ENCODE measurements at regions not wholly inside any gene's neighbourhood (a gene's known extent, or its start where the extent isn't known, plus 50 kb on each side); places are given as distances from the start of the nearest gene placed in this dataset.

DNA sequence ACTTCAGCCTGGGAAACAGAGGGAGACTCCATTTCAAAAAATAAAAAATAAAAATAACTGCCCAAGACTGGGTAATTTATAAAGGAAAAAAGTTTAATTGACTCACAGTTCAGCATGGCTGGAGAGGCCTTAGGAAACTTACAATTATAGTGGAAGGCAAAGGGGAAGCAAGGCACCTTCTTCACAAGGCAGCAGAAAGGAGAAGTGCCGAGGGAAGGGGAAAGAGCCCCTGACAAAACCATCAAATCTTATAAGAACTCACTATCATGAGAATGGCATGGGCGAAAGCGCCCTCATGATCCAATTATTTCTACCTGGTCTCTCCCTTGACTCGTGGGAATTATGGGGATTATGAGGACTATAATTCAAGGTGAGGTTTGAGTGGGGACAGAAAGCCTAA is 95.5 kb upstream of the LGSN start:
- no peaks in the 10 kb centered on the region for H3K27me3 ChIP-seq (ENCODE audit: control insufficient read depth in 5 of 5, insufficient read depth in 4 of 5, low read length in 5 of 5)
- no peak overlapping the region for H3K4me3 ChIP-seq (ENCODE audit: low read depth in 1 of 5, low read length in 5 of 5)
- no peak overlapping the region for H3K27ac ChIP-seq (ENCODE audit: low read depth, low read length)
- H3K36me3 ChIP-seq (ENCODE audit: control insufficient read depth in 5 of 5, insufficient read depth in 5 of 5, low read length in 5 of 5) = no peaks in the 10 kb centered on the region
- peaks cover 0 to under 1% (median 0%) of the 10 kb centered on the region in 5 donors for H3K9me3 ChIP-seq (ENCODE audit: control insufficient read depth in 5 of 5, low read length in 5 of 5)
- H3K4me1 ChIP-seq (ENCODE audit: control insufficient read depth in 5 of 5, insufficient read depth in 5 of 5, low read length in 5 of 5) = no peaks in the 10 kb centered on the region
- H3K9ac ChIP-seq (ENCODE audit: low read length in 5 of 5) = no peak overlapping the region

DNA sequence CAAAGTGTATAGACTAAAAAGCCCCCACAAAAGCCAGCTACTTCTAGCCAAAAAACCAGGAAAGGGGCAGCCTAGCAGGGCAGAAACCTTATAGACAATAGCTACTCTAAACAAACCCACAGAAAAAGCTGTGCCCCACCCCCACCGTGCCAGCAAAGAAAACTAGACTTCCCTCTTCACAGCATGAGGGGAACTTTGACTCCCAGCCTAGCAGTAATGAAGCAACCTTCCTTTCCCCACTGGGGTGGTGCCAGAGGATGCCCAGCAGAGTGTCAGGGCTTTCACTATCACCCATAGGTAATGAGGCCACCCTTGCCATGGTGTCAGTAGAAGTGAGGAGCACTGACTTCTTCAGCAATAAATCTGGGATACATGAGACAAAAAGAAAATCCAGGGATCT is 99.0 kb upstream of the LGSN start:
- Histone ChIP-seq H3K4me3 (ENCODE audit: low read depth in 1 of 5, low read length in 5 of 5) (no peak overlapping the region), H3K27ac (ENCODE audit: low read depth, low read length) (no peak overlapping the region)

DNA sequence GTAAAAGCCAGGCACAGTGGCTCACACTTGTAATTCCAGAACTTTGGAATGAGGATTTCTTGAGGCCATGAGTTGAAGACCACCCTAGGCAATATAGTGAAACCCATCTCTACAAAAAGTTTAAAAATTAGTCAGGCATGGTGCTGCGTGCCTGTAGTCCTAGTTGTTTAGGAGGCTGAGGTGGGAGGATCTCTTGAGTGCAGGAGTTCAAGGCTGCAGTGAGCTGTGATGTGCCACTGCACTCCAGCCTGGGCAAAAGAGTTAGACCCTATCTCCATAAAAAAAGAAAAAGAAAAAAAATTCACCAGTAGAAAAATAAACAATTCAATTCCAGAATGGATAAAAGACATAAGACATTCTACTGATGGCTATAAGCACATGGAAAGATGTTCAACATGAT is 104.9 kb upstream of the LGSN start:
- Histone ChIP-seq H3K9me3 (ENCODE audit: control insufficient read depth in 5 of 5, low read length in 5 of 5) (peaks cover 0 to 2% (median 0%) of the 10 kb centered on the region in 5 donors), H3K9ac (ENCODE audit: low read length in 5 of 5) (no peak overlapping the region), H3K27me3 (ENCODE audit: control insufficient read depth in 5 of 5, insufficient read depth in 4 of 5, low read length in 5 of 5) (no peaks in the 10 kb centered on the region), H3K27ac (ENCODE audit: low read depth, low read length) (no peak overlapping the region), H3K4me3 (ENCODE audit: low read depth in 1 of 5, low read length in 5 of 5) (no peak overlapping the region), H3K4me1 (ENCODE audit: control insufficient read depth in 5 of 5, insufficient read depth in 5 of 5, low read length in 5 of 5) (no peaks in the 10 kb centered on the region), H3K36me3 (ENCODE audit: control insufficient read depth in 5 of 5, insufficient read depth in 5 of 5, low read length in 5 of 5) (no peaks in the 10 kb centered on the region)

More for the DNA sequence above, 99.0 kb upstream of the LGSN start:
- no peak overlapping the region for H3K9ac ChIP-seq (ENCODE audit: low read length in 5 of 5)
- H3K27me3 ChIP-seq (ENCODE audit: control insufficient read depth in 5 of 5, insufficient read depth in 4 of 5, low read length in 5 of 5) = no peaks in the 10 kb centered on the region
- H3K4me1 ChIP-seq (ENCODE audit: control insufficient read depth in 5 of 5, insufficient read depth in 5 of 5, low read length in 5 of 5) = no peaks in the 10 kb centered on the region
- no peaks in the 10 kb centered on the region for H3K36me3 ChIP-seq (ENCODE audit: control insufficient read depth in 5 of 5, insufficient read depth in 5 of 5, low read length in 5 of 5)
- peaks cover 0 to 2% (median 0%) of the 10 kb centered on the region in 5 donors for H3K9me3 ChIP-seq (ENCODE audit: control insufficient read depth in 5 of 5, low read length in 5 of 5)

DNA sequence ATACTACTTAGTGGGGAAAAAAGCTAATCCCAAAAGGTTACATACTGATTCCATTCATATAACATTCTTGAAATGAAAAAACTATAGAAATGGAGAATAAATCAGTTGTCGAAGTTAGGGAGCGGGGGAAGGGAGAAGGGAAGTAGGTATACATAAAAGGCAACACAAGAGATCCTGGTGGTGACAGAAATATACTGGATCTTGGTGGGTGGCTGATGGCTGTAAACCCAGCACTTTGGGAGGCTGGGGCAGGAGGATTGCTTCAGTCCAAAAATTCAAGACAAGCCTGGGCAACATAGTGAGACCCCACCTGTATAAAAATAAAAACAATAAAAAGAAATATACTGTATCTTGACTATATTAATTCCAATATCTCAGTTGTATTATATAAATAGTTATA is 105.7 kb upstream of the LGSN start:
- Histone ChIP-seq H3K27me3 (ENCODE audit: control insufficient read depth in 5 of 5, insufficient read depth in 4 of 5, low read length in 5 of 5) (no peaks in the 10 kb centered on the region), H3K9me3 (ENCODE audit: control insufficient read depth in 5 of 5, low read length in 5 of 5) (peaks cover 0 to 2% (median 0%) of the 10 kb centered on the region in 5 donors), H3K4me3 (ENCODE audit: low read depth in 1 of 5, low read length in 5 of 5) (no peak overlapping the region), H3K9ac (ENCODE audit: low read length in 5 of 5) (no peak overlapping the region), H3K27ac (ENCODE audit: low read depth, low read length) (no peak overlapping the region), H3K36me3 (ENCODE audit: control insufficient read depth in 5 of 5, insufficient read depth in 5 of 5, low read length in 5 of 5) (no peaks in the 10 kb centered on the region), H3K4me1 (ENCODE audit: control insufficient read depth in 5 of 5, insufficient read depth in 5 of 5, low read length in 5 of 5) (no peaks in the 10 kb centered on the region)

DNA sequence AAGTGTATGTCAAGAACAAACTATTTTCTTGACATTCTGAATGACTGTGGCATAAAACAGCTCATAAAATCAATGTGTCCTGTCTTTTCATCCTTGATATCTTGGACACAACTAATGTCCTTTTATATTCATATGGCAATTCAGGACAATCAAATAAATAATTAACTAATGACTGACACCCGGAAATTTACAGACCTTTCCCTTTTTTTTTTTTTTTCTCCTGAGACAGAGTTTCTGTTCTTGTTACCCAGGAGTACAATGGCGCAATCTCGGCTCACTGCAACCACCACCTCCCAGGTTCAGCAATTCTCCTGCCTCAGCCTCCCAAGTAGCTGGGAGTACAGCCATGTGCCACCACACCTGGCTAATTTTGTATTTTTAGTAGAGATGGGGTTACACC is 107.1 kb upstream of the LGSN start:
- no peak overlapping the region for H3K4me3 ChIP-seq (ENCODE audit: low read depth in 1 of 5, low read length in 5 of 5)
- H3K9me3 ChIP-seq (ENCODE audit: control insufficient read depth in 5 of 5, low read length in 5 of 5) = no peaks in the 10 kb centered on the region
- H3K36me3 ChIP-seq (ENCODE audit: control insufficient read depth in 5 of 5, insufficient read depth in 5 of 5, low read length in 5 of 5) = no peaks in the 10 kb centered on the region
- no peak overlapping the region for H3K9ac ChIP-seq (ENCODE audit: low read length in 5 of 5)
- no peaks in the 10 kb centered on the region for H3K27me3 ChIP-seq (ENCODE audit: control insufficient read depth in 5 of 5, insufficient read depth in 4 of 5, low read length in 5 of 5)
- H3K4me1 ChIP-seq (ENCODE audit: control insufficient read depth in 5 of 5, insufficient read depth in 5 of 5, low read length in 5 of 5) = no peaks in the 10 kb centered on the region
- H3K27ac ChIP-seq (ENCODE audit: low read depth, low read length) = no peak overlapping the region

DNA sequence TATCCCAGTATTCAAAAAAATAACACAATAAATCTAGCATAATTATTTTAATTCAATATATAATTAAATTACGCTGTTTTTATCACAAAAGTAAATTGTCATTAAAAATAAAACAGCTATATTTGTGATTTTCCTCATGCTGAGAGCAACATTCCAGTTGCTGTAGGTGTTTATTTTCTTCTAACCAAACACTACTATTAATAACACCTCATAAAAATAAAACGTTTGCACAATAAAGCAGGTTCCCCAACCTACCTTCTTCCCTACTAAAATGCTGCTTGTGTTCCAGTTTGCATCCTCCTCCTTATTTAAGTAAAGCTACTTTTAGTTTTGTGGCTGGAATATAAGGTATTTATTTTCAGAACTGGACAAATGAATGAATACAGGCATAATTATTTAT is 108.2 kb upstream of the LGSN start:
- Histone ChIP-seq H3K9me3 (ENCODE audit: control insufficient read depth in 5 of 5, low read length in 5 of 5) (no peaks in the 10 kb centered on the region), H3K27me3 (ENCODE audit: control insufficient read depth in 5 of 5, insufficient read depth in 4 of 5, low read length in 5 of 5) (no peaks in the 10 kb centered on the region), H3K4me1 (ENCODE audit: control insufficient read depth in 5 of 5, insufficient read depth in 5 of 5, low read length in 5 of 5) (no peaks in the 10 kb centered on the region), H3K9ac (ENCODE audit: low read length in 5 of 5) (no peak overlapping the region), H3K4me3 (ENCODE audit: low read depth in 1 of 5, low read length in 5 of 5) (no peak overlapping the region), H3K36me3 (ENCODE audit: control insufficient read depth in 5 of 5, insufficient read depth in 5 of 5, low read length in 5 of 5) (no peaks in the 10 kb centered on the region), H3K27ac (ENCODE audit: low read depth, low read length) (no peak overlapping the region)

DNA sequence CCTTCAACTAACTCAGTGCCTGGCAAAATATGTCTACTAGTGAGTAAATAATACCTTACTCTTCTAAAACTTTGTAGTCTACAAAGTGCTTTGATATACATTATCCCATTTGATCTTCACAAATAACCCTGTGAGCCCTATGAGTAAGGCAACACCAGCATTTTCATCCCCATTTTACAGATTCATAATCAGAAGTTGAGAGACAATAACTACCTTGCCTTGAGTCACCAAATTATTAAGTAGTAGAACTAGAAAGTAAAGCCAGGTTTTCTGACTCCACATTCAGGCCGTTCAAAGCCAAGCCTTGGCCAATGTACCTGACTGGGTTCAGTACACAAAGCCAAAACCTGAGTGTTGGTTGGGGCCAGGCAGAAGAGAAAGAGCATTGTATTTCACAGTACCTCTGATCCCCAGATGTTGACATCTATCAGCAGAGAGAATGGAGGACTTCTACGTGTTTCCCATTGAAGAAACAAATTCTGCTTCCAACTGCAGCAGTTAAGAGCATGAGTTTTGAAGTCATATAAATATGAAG is 111.3 kb upstream of the LGSN start:
- Histone ChIP-seq H3K4me3 (ENCODE audit: low read depth in 1 of 5, low read length in 5 of 5) (no peak overlapping the region), H3K4me1 (ENCODE audit: control insufficient read depth in 5 of 5, insufficient read depth in 5 of 5, low read length in 5 of 5) (no peaks in the 10 kb centered on the region), H3K27me3 (ENCODE audit: control insufficient read depth in 5 of 5, insufficient read depth in 4 of 5, low read length in 5 of 5) (no peaks in the 10 kb centered on the region), H3K27ac (ENCODE audit: low read depth, low read length) (no peak overlapping the region), H3K9ac (ENCODE audit: low read length in 5 of 5) (no peak overlapping the region), H3K9me3 (ENCODE audit: control insufficient read depth in 5 of 5, low read length in 5 of 5) (no peaks in the 10 kb centered on the region), H3K36me3 (ENCODE audit: control insufficient read depth in 5 of 5, insufficient read depth in 5 of 5, low read length in 5 of 5) (no peaks in the 10 kb centered on the region)

DNA sequence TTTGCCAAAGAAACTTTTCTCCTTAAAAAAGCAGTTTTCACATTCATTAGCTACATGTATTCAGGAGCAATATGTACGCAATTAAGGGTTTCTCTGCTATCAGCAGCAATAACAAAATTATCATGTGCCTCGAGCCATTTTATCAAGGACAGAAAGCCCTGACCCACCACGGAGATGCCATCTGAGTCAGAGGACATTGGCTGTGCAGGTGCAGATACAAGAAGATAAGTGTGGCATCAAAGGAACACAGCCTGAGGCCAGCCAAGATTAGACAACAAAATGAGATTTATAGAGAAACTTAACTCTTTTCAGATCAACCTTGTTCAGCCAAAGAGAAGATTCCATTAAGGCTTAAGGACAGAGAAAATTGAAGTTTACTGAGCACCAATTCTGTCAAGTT is 115.2 kb upstream of the LGSN start:
- H3K9ac ChIP-seq (ENCODE audit: low read length in 5 of 5) = no peak overlapping the region
- no peaks in the 10 kb centered on the region for H3K9me3 ChIP-seq (ENCODE audit: control insufficient read depth in 5 of 5, low read length in 5 of 5)
- no peak overlapping the region for H3K27ac ChIP-seq (ENCODE audit: low read depth, low read length)
- H3K27me3 ChIP-seq (ENCODE audit: control insufficient read depth in 5 of 5, insufficient read depth in 4 of 5, low read length in 5 of 5) = no peaks in the 10 kb centered on the region
- H3K4me1 ChIP-seq (ENCODE audit: control insufficient read depth in 5 of 5, insufficient read depth in 5 of 5, low read length in 5 of 5) = no peaks in the 10 kb centered on the region
- H3K36me3 ChIP-seq (ENCODE audit: control insufficient read depth in 5 of 5, insufficient read depth in 5 of 5, low read length in 5 of 5) = no peaks in the 10 kb centered on the region
- H3K4me3 ChIP-seq (ENCODE audit: low read depth in 1 of 5, low read length in 5 of 5) = no peak overlapping the region

DNA sequence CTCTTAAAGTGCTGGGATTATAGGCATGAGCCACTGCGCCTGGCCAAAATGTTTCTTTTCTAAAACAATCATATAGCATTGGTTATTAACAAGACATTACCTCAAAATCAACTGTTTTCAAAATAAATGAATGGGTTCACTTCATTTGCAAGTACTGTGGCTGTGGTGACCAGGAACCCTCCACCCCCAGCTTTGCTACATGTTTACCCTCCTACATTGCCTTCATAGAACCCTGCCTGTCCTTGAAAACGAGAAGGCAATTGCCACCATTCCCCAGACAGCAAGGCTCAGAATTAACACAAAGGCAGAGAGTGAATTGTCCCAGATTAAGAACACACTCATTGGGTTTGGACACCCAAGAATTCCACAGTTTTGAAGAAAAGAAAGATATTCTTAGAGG is 116.6 kb upstream of the LGSN start:
- Histone ChIP-seq H3K36me3 (ENCODE audit: control insufficient read depth in 5 of 5, insufficient read depth in 5 of 5, low read length in 5 of 5) (no peaks in the 10 kb centered on the region), H3K4me3 (ENCODE audit: low read depth in 1 of 5, low read length in 5 of 5) (no peak overlapping the region), H3K27ac (ENCODE audit: low read depth, low read length) (no peak overlapping the region), H3K27me3 (ENCODE audit: control insufficient read depth in 5 of 5, insufficient read depth in 4 of 5, low read length in 5 of 5) (no peaks in the 10 kb centered on the region), H3K9ac (ENCODE audit: low read length in 5 of 5) (no peak overlapping the region), H3K9me3 (ENCODE audit: control insufficient read depth in 5 of 5, low read length in 5 of 5) (no peaks in the 10 kb centered on the region), H3K4me1 (ENCODE audit: control insufficient read depth in 5 of 5, insufficient read depth in 5 of 5, low read length in 5 of 5) (no peaks in the 10 kb centered on the region)

DNA sequence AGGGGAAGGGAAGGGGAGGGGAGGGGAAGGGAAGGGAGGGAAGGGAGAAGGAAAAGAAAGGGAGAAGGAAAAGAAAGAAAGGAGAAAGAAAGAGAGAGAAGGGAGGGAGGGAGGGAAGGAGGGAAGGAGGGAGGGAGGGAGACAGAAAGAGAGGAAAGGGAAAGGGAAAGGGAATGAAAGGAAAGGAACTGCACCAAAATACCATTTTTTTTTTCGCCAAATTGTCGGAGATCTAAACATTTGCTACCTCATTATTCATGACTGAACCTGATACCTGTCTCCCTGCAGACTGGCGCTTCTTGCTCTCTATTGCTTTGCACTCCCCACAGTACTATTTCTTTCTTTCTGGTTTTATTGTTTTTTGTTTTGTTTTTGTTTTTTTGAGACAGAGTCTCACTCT is 117.3 kb upstream of the LGSN start:
- Histone ChIP-seq H3K9ac (ENCODE audit: low read length in 5 of 5) (no peak overlapping the region), H3K27ac (ENCODE audit: low read depth, low read length) (no peak overlapping the region), H3K9me3 (ENCODE audit: control insufficient read depth in 5 of 5, low read length in 5 of 5) (no peaks in the 10 kb centered on the region), H3K27me3 (ENCODE audit: control insufficient read depth in 5 of 5, insufficient read depth in 4 of 5, low read length in 5 of 5) (no peaks in the 10 kb centered on the region), H3K36me3 (ENCODE audit: control insufficient read depth in 5 of 5, insufficient read depth in 5 of 5, low read length in 5 of 5) (no peaks in the 10 kb centered on the region), H3K4me1 (ENCODE audit: control insufficient read depth in 5 of 5, insufficient read depth in 5 of 5, low read length in 5 of 5) (no peaks in the 10 kb centered on the region), H3K4me3 (ENCODE audit: low read depth in 1 of 5, low read length in 5 of 5) (no peak overlapping the region)

DNA sequence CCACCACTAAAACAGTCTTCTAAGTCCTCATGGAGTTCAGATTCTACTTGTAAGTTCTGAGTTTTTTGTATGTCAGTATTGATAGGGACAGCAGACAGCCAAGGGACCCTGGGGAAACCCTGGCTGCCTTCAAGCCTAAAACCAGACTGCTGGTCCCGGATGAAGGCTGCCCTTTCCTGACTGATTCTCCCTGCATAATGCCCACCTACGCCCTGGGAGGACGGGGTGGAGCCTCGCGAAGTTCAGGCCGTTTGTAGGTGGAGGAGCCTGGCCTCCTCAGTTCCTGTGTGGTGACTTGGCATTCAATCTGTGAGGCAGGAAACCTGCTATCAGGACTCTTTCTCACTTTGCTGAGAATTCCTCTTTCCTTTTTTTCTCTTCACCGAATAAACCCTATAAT is 120.3 kb upstream of the LGSN start:
- no peaks in the 10 kb centered on the region for H3K9me3 ChIP-seq (ENCODE audit: control insufficient read depth in 5 of 5, low read length in 5 of 5)
- no peak overlapping the region for H3K4me3 ChIP-seq (ENCODE audit: low read depth in 1 of 5, low read length in 5 of 5)
- no peaks in the 10 kb centered on the region for H3K27me3 ChIP-seq (ENCODE audit: control insufficient read depth in 5 of 5, insufficient read depth in 4 of 5, low read length in 5 of 5)
- no peaks in the 10 kb centered on the region for H3K36me3 ChIP-seq (ENCODE audit: control insufficient read depth in 5 of 5, insufficient read depth in 5 of 5, low read length in 5 of 5)
- H3K27ac ChIP-seq (ENCODE audit: low read depth, low read length) = no peak overlapping the region
- H3K9ac ChIP-seq (ENCODE audit: low read length in 5 of 5) = no peak overlapping the region
- H3K4me1 ChIP-seq (ENCODE audit: control insufficient read depth in 5 of 5, insufficient read depth in 5 of 5, low read length in 5 of 5) = no peaks in the 10 kb centered on the region
